K562 (cell line): ENCODE measurements at regions not wholly inside any gene's neighbourhood (a gene's known extent, or its start where the extent isn't known, plus 50 kb on each side); places are given as distances from the start of the nearest gene placed in this dataset.

Source experiments
- ATAC-seq: fragments of 200-7000 bp; cut with Tn5 transposase; 3 replicates; pipeline ENCODE4 v1.9.1; 2020; ENCODE audit warnings: moderate library complexity
- BruUV-seq: library from RNA; stranded (reverse); fragments of 400-500 nt; replicated peaks from 2 replicates; lab custom pipeline; 2021; lab: Mats Ljungman, UMichigan
- CTCF ChIA-PET: fragments of 300-600 bp; formaldehyde crosslinking; extraction: SDS; loops from one replicate; lab custom pipeline; 2021; ENCODE audit warnings: low intra/inter-chr PET ratio; lab: Yijun Ruan, JAX
- POLR2A ChIA-PET: fragments of 300-600, 350-650 bp; sonication (Branson Sonifier 250); formaldehyde crosslinking; extraction: SDS; loops from one replicate; lab custom pipeline; 2021; ENCODE audit warnings: antibody characterized with exemption, inconsistent platforms; lab: Yijun Ruan, JAX
- DNase-seq, 4 experiments: peaks; one replicate each; pipeline versions ENCODE4 v3.0.0 to v3.0.0-alpha.2; 2011 to 2018; ENCODE audit warnings: low spot score in 3 of 4, mixed read lengths in 3 of 4; ENCODE audit errors: extremely low read depth in 1 of 4
- FAIRE-seq: peaks from 2 replicates; lab custom pipeline; 2011; peaks lifted over from hg19 to GRCh38; lab: Jason Lieb, UNC
- H2AFZ ChIP-seq: 2 replicates; pipeline ENCODE4 v1.6.0; 2011; ENCODE audit warnings: low read depth, low read length, control low read depth, inconsistent platforms
- H3K27ac ChIP-seq: fragments of 200-600 bp; 3 replicates; pipeline ENCODE4 v1.8.0; 2011; ENCODE audit warnings: low read depth, mild to moderate bottlenecking, control low read depth, inconsistent platforms, low read length, moderate library complexity, mixed read lengths; ENCODE audit errors: extremely low read depth
- H3K27me3 ChIP-seq, 2 experiments: fragments of 300-600 bp in 1 of 2; 2 replicates in 1 of 2; 3 replicates in 1 of 2; pipeline versions ENCODE4 v1.6.0 to v1.8.0; 2011; ENCODE audit warnings: inconsistent platforms in 2 of 2, low read length in 2 of 2, mild to moderate bottlenecking in 1 of 2, mixed read lengths in 1 of 2, moderate library complexity in 1 of 2; ENCODE audit not compliant: control insufficient read depth in 2 of 2, insufficient read depth in 2 of 2
- H3K36me3 ChIP-seq: fragments of 300-600 bp; 3 replicates; pipeline ENCODE4 v1.8.0; 2011; ENCODE audit warnings: mild to moderate bottlenecking, low read length, inconsistent platforms; ENCODE audit not compliant: control insufficient read depth, insufficient read depth
- H3K4me1 ChIP-seq, 2 experiments: fragments of 200-600 bp in 1 of 2; replicated peaks in 1 of 2; 2 replicates in 1 of 2; 3 replicates in 1 of 2; pipeline versions ENCODE4 v1.5.1 to v1.8.0; 2011; ENCODE audit warnings: inconsistent platforms in 2 of 2, low read length in 2 of 2, mild to moderate bottlenecking in 1 of 2, mixed read lengths in 1 of 2, moderate library complexity in 1 of 2; ENCODE audit not compliant: control insufficient read depth in 2 of 2, insufficient read depth in 2 of 2
- H3K4me2 ChIP-seq: 2 replicates; pipeline ENCODE4 v1.6.1; 2011; ENCODE audit warnings: low read length, control low read depth, inconsistent platforms, mixed read lengths; ENCODE audit not compliant: insufficient read depth
- H3K4me3 ChIP-seq: fragments of 200-600 bp; sonication (generic), shearing (Covaris generic); 2 replicates; pipeline ENCODE4 v1.5.1; 2016; ENCODE audit warnings: control low read depth, inconsistent platforms
- H3K79me2 ChIP-seq: fragments of 200-600 bp; 3 replicates; pipeline ENCODE4 v1.8.0; 2011; ENCODE audit warnings: low read length, inconsistent platforms; ENCODE audit not compliant: control insufficient read depth, insufficient read depth
- H3K9ac ChIP-seq, 2 experiments: 2 replicates each; pipeline versions ENCODE4 v1.6.0 to v1.6.1; 2011; ENCODE audit warnings: low read depth in 2 of 2, low read length in 2 of 2, control low read depth in 1 of 2, inconsistent platforms in 1 of 2, mild to moderate bottlenecking in 1 of 2, mixed read lengths in 1 of 2; ENCODE audit not compliant: insufficient read depth in 1 of 2
- H3K9me1 ChIP-seq: one replicate; pipeline ENCODE4 v1.6.0; 2011; ENCODE audit warnings: inconsistent platforms, mild to moderate bottlenecking, low read length, moderate library complexity; ENCODE audit not compliant: control insufficient read depth, insufficient read depth
- H3K9me3 ChIP-seq: replicated peaks from 2 replicates; pipeline ENCODE4 v1.5.1; 2011; ENCODE audit warnings: low read depth, low read length, inconsistent platforms; ENCODE audit not compliant: control insufficient read depth, insufficient read depth
- H4K20me1 ChIP-seq: replicated peaks from 2 replicates; pipeline ENCODE4 v1.6.1; 2011; ENCODE audit warnings: low read length, inconsistent platforms, mixed read lengths; ENCODE audit not compliant: control insufficient read depth, insufficient read depth
- EGR1 ChIP-seq: fragments of 450-650 bp; conservative IDR thresholded peaks from 2 replicates; pipeline ENCODE4 v1.6.1; 2017; ENCODE audit warnings: mild to moderate bottlenecking
- NR4A1 ChIP-seq, 2 experiments: fragments of 250-450 bp in 1 of 2; fragments of 450-650 bp in 1 of 2; sonication (Bioruptor Pico) in 1 of 2; IDR thresholded peaks; 2 replicates each; pipeline versions ENCODE4 v1.4.0 to v1.6.1; 2016 to 2020; ENCODE audit warnings: mild to moderate bottlenecking in 2 of 2, missing compliant biosample characterization in 1 of 2, missing genetic modification characterization in 1 of 2, moderate library complexity in 1 of 2
- RBBP5 ChIP-seq: fragments of 200-600 bp; sonication (generic); IDR thresholded peaks from 2 replicates; pipeline ENCODE4 v1.6.1; 2012; ENCODE audit warnings: borderline replicate concordance, mild to moderate bottlenecking, low read length, control low read depth, inconsistent platforms; ENCODE audit not compliant: insufficient read depth, poor library complexity, severe bottlenecking
- RREB1 ChIP-seq: fragments of 250-450 bp; sonication (Bioruptor Pico); IDR thresholded peaks from 2 replicates; pipeline ENCODE4 v1.4.0; 2020
- SMARCC2 ChIP-seq: fragments of 450-650 bp; IDR thresholded peaks from 2 replicates; pipeline ENCODE4 v1.6.1; 2017; ENCODE audit warnings: antibody characterized with exemption, moderate library complexity, mild to moderate bottlenecking, low read depth
- TEAD2 ChIP-seq: fragments of 450-650 bp; IDR thresholded peaks from 2 replicates; pipeline ENCODE4 v1.6.1; 2016; ENCODE audit warnings: missing genetic modification characterization, control low read depth, missing compliant biosample characterization
- YY1 ChIP-seq, 3 experiments: IDR thresholded peaks; 2 replicates each; pipeline ENCODE4 v1.6.1; 2011; ENCODE audit warnings: low read length in 2 of 3, mild to moderate bottlenecking in 2 of 3, moderate library complexity in 2 of 3, borderline replicate concordance in 1 of 3, control low read depth in 1 of 3, low read depth in 1 of 3; ENCODE audit not compliant: insufficient read depth in 3 of 3, insufficient replicate concordance in 2 of 3, control insufficient read depth in 1 of 3, insufficient read length in 1 of 3; ENCODE audit errors: extremely low read depth in 1 of 3
- ZNF121 ChIP-seq: sonication (generic); formaldehyde crosslinking; conservative IDR thresholded peaks from 2 replicates; pipeline ENCODE4 v1.8.0; 2022; ENCODE audit warnings: missing genetic modification reagents
- ZNF584 ChIP-seq: fragments of 200-800 bp; sonication (Bioruptor generic); IDR thresholded peaks from 2 replicates; pipeline ENCODE4 v1.6.1; 2016; ENCODE audit warnings: low read depth, mild to moderate bottlenecking, missing genetic modification characterization, missing compliant biosample characterization
- WGBS: fragments of 100-300 bp; shearing (Covaris generic); methylation state at CpG from one replicate; pipeline ENCODE4 v1.1.6; 2016; ENCODE audit warnings: low coverage, mixed read lengths; ENCODE audit not compliant: insufficient coverage; ENCODE audit errors: missing lambda C conversion rate; 5-methylcytosine and 5-hydroxymethylcytosine counted together
- in situ Hi-C: fragments of 300-500 bp; cut with MboI; formaldehyde crosslinking; loops from 4 replicates; pipeline ENCODE4 v1.15.0; 2018; ENCODE audit warnings: inconsistent platforms, mixed read lengths
- intact Hi-C: fragments of 100-400 bp; cut with micrococcal nuclease; formaldehyde crosslinking; loops from 2 replicates; pipeline ENCODE4 v1.14.2; 2022

- no peak overlapping the region for H3K27ac ChIP-seq
- FAIRE-seq (no peak), DNase-seq (no peak), ATAC-seq (no peak)
- no peaks in the 10 kb centered on the region; the same call in 1 of the 2 replicates for H4K20me1 ChIP-seq
- H3K4me2 ChIP-seq = no peak overlapping the region
- no peaks in the 10 kb centered on the region for H3K79me2 ChIP-seq
- ChIA-PET POLR2A (interaction anchor here (0.7 to 0.8 kb wide), 2 partner anchors 27 to 29 kb away, joined by 3 to 5 read pairs; no protein-coding TSS in a partner anchor), CTCF (no interaction called here)
- H2AFZ ChIP-seq = no peak overlapping the region
- intact Hi-C loops (no loop called here), in situ Hi-C loops (no loop called here)
- TF ChIP-seq EGR1 = 0 out of 2 replicates have a peak, but pooled peaks have one; percentile 16
- no peak for TF ChIP-seq ZNF121 (CRISPR knock-in tag)
- no peaks in the 10 kb centered on the region for H3K4me1 ChIP-seq
- H3K9me3 ChIP-seq = no peaks in the 10 kb centered on the region
- H3K4me3 ChIP-seq = no peak overlapping the region
- WGBS = 2% methylated on average over 5 of the region's 5 CpGs
- no TSS peak for BruUV-seq
- H3K36me3 ChIP-seq = no peaks in the 10 kb centered on the region
- H3K9me1 ChIP-seq = no peaks in the 10 kb centered on the region
- no peak overlapping the region for H3K9ac ChIP-seq
- peaks cover 8 to 35% of the 10 kb centered on the region in 2 experiments; a peak in 4 of 5 replicates for H3K27me3 ChIP-seq
Observed at GRCh38 chr6:170124836-170125235, 166.0 kb downstream of the DLL1 start.

GRCh38 chr6:170124150-170124549 is 166.7 kb downstream of the DLL1 start:
- Histone ChIP-seq H3K4me1 (no peaks in the 10 kb centered on the region), H2AFZ (no peak overlapping the region), H3K27me3 (peaks cover 8 to 28% of the 10 kb centered on the region in 2 experiments; a peak in 4 of 5 replicates), H3K79me2 (no peaks in the 10 kb centered on the region), H4K20me1 (no peaks in the 10 kb centered on the region; the same call in 1 of the 2 replicates), H3K4me2 (no peak overlapping the region), H3K9me3 (no peaks in the 10 kb centered on the region), H3K9ac (no peak overlapping the region), H3K4me3 (no peak overlapping the region), H3K27ac (no peak overlapping the region), H3K36me3 (no peaks in the 10 kb centered on the region), H3K9me1 (no peaks in the 10 kb centered on the region)
- no TSS peak for BruUV-seq
- no peak for FAIRE-seq
- ATAC-seq = no peak
- WGBS = 3% methylated on average over 2 of the region's 2 CpGs
- no peak for DNase-seq
- POLR2A ChIA-PET = interaction anchor here (0.7 kb wide), 2 partner anchors 28 to 325 kb away, joined by 3 to 5 read pairs; no protein-coding TSS in a partner anchor
- intact Hi-C loops = no loop called here
- in situ Hi-C loops = no loop called here
- CTCF ChIA-PET = no interaction called here
- no peak for TF ChIP-seq SMARCC2
- no peak for TF ChIP-seq YY1 (IDR thresholded peaks at IDR 0.05; ENCODE audit: borderline replicate concordance in 1 of 3, control insufficient read depth in 1 of 3, extremely low read depth in 1 of 3, insufficient read depth in 3 of 3, insufficient read length in 1 of 3, insufficient replicate concordance in 2 of 3, low read depth in 1 of 3, low read length in 2 of 3)
- no peak for TF ChIP-seq ZNF584 (CRISPR knock-in tag)
- TF ChIP-seq NR4A1 (CRISPR knock-in tag; IDR thresholded peaks at IDR 0.05) = no peak
- TF ChIP-seq NR4A1 (tag; IDR thresholded peaks at IDR 0.05) = no peak
- no peak for TF ChIP-seq RREB1 (CRISPR knock-in tag)
- TF ChIP-seq RBBP5 = no peak
- TF ChIP-seq TEAD2 (tag) = no peak
